ENCODE measurements at regions not wholly inside any gene's neighbourhood (a gene's known extent, or its start where the extent isn't known, plus 50 kb on each side); places are given as distances from the start of the nearest gene placed in this dataset.

DNA sequence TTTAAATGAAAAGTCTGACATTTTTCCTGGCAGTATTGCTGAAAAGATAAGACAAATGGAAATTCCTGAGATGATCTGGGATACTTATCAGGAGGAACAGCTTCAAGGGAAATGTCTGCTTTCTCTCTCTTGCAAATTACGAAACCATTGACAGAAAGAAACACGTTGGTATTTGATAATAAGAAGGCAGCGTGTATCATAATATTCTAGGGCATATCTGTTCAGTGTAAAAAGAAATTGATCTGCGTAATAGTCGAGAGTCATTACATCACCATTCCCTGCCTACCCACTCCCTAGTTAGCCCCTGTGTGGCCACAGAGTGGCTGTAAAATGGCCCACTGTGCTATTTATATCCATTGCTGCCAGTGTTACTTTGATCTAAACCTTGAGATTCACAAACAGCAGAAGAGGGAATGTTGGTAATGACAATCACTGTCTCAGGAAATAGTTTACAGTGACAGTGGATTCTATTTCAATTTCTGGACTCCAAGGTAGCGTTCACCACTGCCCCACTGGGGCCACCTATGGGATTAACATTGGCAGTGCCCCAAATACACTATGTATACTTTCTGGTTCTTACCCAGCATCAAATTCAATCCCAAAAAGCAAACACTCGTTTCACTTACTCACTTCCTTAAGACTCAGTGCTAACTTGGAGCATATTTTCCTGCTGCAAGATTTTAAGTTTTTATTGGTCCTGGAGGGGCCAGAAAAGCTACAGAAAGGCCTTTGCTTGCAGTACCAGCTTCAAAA, 133.4 kb upstream of the GAS1 start:
- peak; percentile 26 for TF ChIP-seq CTCF (IDR thresholded peaks at IDR 0.05; ENCODE audit: extremely low read depth, low read depth, low read length)
- Histone ChIP-seq H4K20me1 (ENCODE audit: insufficient read depth, low read length) (no peaks in the 10 kb centered on the region), H3K9me3 (ENCODE audit: low read depth, low read length) (no peaks in the 10 kb centered on the region), H3K4me2 (ENCODE audit: insufficient read depth, low read length) (peak overlapping the region; percentile 25), H3K27ac (ENCODE audit: low read depth, low read length) (no peak overlapping the region), H3K4me3 (ENCODE audit: insufficient read depth, low read length) (no peak overlapping the region), H3K36me3 (ENCODE audit: insufficient read depth, low read length) (no peaks in the 10 kb centered on the region), H3K27me3 (ENCODE audit: insufficient read depth, low read length) (no peaks in the 10 kb centered on the region), H3K4me1 (ENCODE audit: insufficient read depth, low read length) (peaks cover 17% of the 10 kb centered on the region), H2AFZ (ENCODE audit: low read length) (peak overlapping the region; percentile 64), H3K79me2 (ENCODE audit: insufficient read depth, low read length) (no peaks in the 10 kb centered on the region)
- no peak for DNase-seq (ENCODE audit: insufficient read length, low spot score, missing footprints)

DNA sequence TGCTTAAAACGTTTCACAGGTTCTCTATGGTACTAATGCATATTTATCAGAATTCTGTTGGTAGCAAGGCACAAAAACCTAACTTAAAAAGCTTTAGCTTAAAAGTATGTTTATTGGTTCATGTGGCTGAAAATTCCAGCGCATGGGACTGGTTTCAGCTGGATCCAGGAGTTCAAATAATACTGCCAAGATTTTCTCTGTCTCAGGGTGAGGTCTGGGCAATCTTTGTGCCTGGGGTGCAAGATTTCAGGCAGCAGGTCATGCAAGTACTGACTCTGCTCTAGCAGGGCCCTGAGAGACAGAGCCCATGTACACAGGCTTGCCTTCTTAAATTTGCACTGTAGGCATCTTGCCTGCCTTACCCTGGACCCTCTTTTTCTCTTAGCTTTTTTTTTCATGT, 134.2 kb upstream of the GAS1 start:
- Histone ChIP-seq H3K36me3 (ENCODE audit: insufficient read depth, low read length) (no peaks in the 10 kb centered on the region), H3K4me2 (ENCODE audit: insufficient read depth, low read length) (no peak overlapping the region), H3K4me3 (ENCODE audit: insufficient read depth, low read length) (no peak overlapping the region), H3K27ac (ENCODE audit: low read depth, low read length) (no peak overlapping the region), H3K4me1 (ENCODE audit: insufficient read depth, low read length) (peaks cover 17% of the 10 kb centered on the region), H4K20me1 (ENCODE audit: insufficient read depth, low read length) (no peaks in the 10 kb centered on the region), H2AFZ (ENCODE audit: low read length) (peak overlapping the region; percentile 64), H3K27me3 (ENCODE audit: insufficient read depth, low read length) (no peaks in the 10 kb centered on the region), H3K79me2 (ENCODE audit: insufficient read depth, low read length) (no peaks in the 10 kb centered on the region), H3K9me3 (ENCODE audit: low read depth, low read length) (no peaks in the 10 kb centered on the region)
- DNase-seq (ENCODE audit: insufficient read length, low spot score, missing footprints) = no peak
- no peak for TF ChIP-seq CTCF (IDR thresholded peaks at IDR 0.05; ENCODE audit: extremely low read depth, low read depth, low read length)

GRCh38 chr9:87083986-87084385, 136.7 kb upstream of the GAS1 start:
- Histone ChIP-seq H3K4me2 (ENCODE audit: insufficient read depth, low read length) (no peak overlapping the region), H3K36me3 (ENCODE audit: insufficient read depth, low read length) (no peaks in the 10 kb centered on the region), H3K79me2 (ENCODE audit: insufficient read depth, low read length) (no peaks in the 10 kb centered on the region), H3K4me3 (ENCODE audit: insufficient read depth, low read length) (no peak overlapping the region), H3K9me3 (ENCODE audit: low read depth, low read length) (peaks cover 1% of the 10 kb centered on the region), H3K4me1 (ENCODE audit: insufficient read depth, low read length) (peaks cover 6% of the 10 kb centered on the region), H2AFZ (ENCODE audit: low read length) (no peak overlapping the region), H3K27ac (ENCODE audit: low read depth, low read length) (no peak overlapping the region), H4K20me1 (ENCODE audit: insufficient read depth, low read length) (no peaks in the 10 kb centered on the region), H3K27me3 (ENCODE audit: insufficient read depth, low read length) (peaks cover 2% of the 10 kb centered on the region)
- peak; percentile 44 for DNase-seq (ENCODE audit: insufficient read length, low spot score, missing footprints)
- no peak for TF ChIP-seq CTCF (IDR thresholded peaks at IDR 0.05; ENCODE audit: extremely low read depth, low read depth, low read length)

DNA sequence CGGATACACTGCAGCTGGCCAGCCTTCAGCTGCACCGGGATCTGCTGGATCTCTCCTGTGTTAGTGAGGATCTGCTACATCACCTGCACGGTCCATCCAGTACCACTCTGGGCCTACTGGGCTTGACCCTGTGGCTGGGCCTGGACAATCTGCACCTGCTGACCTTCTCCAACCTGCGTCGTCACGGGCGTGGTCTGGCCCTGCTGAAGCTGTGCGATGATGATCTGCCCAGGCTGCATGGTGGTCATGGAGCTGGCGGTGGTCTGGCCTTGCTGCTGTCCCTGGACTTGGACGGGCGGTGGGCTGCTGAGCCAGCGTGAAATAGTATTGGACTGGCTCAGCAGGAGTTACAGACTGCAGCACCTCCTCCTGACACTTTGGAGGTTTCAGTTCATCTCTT, 137.1 kb upstream of the GAS1 start:
- Histone ChIP-seq H3K79me2 (ENCODE audit: insufficient read depth, low read length) (no peaks in the 10 kb centered on the region), H3K4me3 (ENCODE audit: insufficient read depth, low read length) (no peak overlapping the region), H3K4me1 (ENCODE audit: insufficient read depth, low read length) (peaks cover 6% of the 10 kb centered on the region), H3K27ac (ENCODE audit: low read depth, low read length) (no peak overlapping the region), H2AFZ (ENCODE audit: low read length) (no peak overlapping the region), H3K27me3 (ENCODE audit: insufficient read depth, low read length) (peaks cover 3% of the 10 kb centered on the region), H3K4me2 (ENCODE audit: insufficient read depth, low read length) (no peak overlapping the region), H4K20me1 (ENCODE audit: insufficient read depth, low read length) (no peaks in the 10 kb centered on the region), H3K36me3 (ENCODE audit: insufficient read depth, low read length) (no peaks in the 10 kb centered on the region), H3K9me3 (ENCODE audit: low read depth, low read length) (peaks cover 1% of the 10 kb centered on the region)
- no peak for DNase-seq (ENCODE audit: insufficient read length, low spot score, missing footprints)
- TF ChIP-seq CTCF (IDR thresholded peaks at IDR 0.05; ENCODE audit: extremely low read depth, low read depth, low read length) = no peak

Data from osteoblast (primary cell).